ENCODE measurements at regions not wholly inside any gene's neighbourhood (a gene's known extent, or its start where the extent isn't known, plus 50 kb on each side); places are given as distances from the start of the nearest gene placed in this dataset.

DNA sequence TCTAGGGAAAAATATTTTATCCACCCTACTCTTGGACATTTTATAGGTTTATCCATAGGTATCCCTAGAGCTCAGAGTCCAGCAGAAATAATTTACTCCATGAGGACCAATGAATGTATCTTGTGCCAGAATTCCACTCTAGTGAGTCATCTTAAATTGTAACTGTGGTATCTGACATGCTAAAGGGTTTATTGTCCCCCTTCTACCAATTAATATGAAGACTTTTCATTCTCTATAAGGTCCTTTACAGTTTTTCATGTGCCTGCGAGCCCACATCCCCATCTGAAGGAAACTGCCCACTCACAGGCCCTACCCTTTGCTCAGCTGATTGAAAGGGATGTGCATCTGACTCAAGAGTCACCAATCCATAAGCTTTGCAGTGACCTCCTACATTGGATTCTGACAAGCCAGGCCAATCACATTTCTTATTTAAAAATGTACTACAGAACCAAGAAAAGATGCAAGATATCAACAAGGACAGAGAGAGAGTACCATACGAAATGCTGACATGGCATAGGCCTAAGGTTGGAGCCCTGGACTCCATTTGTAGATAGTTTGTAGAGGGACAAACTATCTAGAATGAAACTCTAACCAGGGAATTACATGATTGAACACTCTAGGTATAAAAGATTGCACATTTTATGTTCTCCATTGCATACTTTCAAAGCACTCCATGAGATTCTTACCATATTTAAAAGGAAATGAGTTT is 93.4 kb upstream of the DEFB112 start:
- no peak overlapping the region for H3K4me3 ChIP-seq (replicated peaks; ENCODE audit: low read depth, low read length)
- H3K36me3 ChIP-seq (ENCODE audit: control insufficient read depth, insufficient read depth, low read length): no peaks in the 10 kb centered on the region
- TF ChIP-seq, protein P1, sequence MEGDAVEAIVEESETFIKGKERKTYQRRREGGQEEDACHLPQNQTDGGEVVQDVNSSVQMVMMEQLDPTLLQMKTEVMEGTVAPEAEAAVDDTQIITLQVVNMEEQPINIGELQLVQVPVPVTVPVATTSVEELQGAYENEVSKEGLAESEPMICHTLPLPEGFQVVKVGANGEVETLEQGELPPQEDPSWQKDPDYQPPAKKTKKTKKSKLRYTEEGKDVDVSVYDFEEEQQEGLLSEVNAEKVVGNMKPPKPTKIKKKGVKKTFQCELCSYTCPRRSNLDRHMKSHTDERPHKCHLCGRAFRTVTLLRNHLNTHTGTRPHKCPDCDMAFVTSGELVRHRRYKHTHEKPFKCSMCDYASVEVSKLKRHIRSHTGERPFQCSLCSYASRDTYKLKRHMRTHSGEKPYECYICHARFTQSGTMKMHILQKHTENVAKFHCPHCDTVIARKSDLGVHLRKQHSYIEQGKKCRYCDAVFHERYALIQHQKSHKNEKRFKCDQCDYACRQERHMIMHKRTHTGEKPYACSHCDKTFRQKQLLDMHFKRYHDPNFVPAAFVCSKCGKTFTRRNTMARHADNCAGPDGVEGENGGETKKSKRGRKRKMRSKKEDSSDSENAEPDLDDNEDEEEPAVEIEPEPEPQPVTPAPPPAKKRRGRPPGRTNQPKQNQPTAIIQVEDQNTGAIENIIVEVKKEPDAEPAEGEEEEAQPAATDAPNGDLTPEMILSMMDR (IDR thresholded peaks at IDR 0.05; ENCODE audit: insufficient read depth, low read length, poor library complexity, severe bottlenecking): no peak
- H3K27me3 ChIP-seq (replicated peaks; ENCODE audit: control insufficient read depth, insufficient read depth, low read length): no peaks in the 10 kb centered on the region
- DNase-seq (ENCODE audit: extremely low read depth, insufficient read length): no peak

DNA sequence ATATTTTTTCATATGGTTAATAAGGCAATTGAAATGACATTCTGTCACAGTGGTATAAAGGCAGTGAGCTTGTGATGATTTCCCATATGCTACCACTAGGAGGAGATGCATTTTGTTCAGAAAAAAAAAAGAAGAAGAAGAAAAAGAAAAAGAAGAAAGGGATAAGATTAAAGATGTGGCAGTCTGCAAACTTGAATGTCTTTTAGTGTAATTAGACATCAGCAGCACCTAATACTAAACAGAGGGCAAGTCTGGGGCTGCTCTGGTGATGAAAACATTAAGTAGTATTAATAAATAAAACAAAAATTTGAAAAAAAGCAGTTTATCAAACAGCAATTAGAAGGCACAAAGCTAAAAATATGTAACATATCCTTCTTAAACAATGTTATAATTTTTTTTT is 95.4 kb upstream of the DEFB112 start:
- no peaks in the 10 kb centered on the region for H3K36me3 ChIP-seq (ENCODE audit: control insufficient read depth, insufficient read depth, low read length)
- TF ChIP-seq, protein P1 (IDR thresholded peaks at IDR 0.05; ENCODE audit: insufficient read depth, low read length, poor library complexity, severe bottlenecking): peak; percentile 44
- no peak overlapping the region for H3K4me3 ChIP-seq (replicated peaks; ENCODE audit: low read depth, low read length)
- DNase-seq (ENCODE audit: extremely low read depth, insufficient read length): no peak
- H3K27me3 ChIP-seq (replicated peaks; ENCODE audit: control insufficient read depth, insufficient read depth, low read length): no peaks in the 10 kb centered on the region

DNA sequence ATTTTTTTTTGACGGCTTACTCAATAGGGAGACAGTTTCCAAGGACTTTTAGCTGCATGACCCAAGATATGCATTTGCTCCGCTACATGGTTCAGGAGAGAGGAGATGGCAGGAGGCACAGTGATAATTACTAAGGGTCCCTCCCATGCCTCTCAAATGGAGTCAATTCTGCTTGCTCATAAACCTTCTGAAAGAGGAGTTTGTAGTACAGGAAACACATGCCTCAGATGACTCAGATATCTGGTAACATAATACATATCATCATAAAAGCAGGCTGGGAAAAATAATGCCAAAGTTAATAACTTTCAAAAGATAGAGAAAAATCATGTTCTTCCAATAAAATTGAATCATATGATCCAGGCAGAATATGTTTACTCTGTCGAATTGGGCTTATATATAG is 97.6 kb upstream of the DEFB112 start:
- H3K27me3 ChIP-seq (replicated peaks; ENCODE audit: control insufficient read depth, insufficient read depth, low read length): no peaks in the 10 kb centered on the region
- no peak for DNase-seq (ENCODE audit: extremely low read depth, insufficient read length)
- TF ChIP-seq, protein P1 (IDR thresholded peaks at IDR 0.05; ENCODE audit: insufficient read depth, low read length, poor library complexity, severe bottlenecking): no peak
- no peak overlapping the region for H3K4me3 ChIP-seq (replicated peaks; ENCODE audit: low read depth, low read length)
- no peaks in the 10 kb centered on the region for H3K36me3 ChIP-seq (ENCODE audit: control insufficient read depth, insufficient read depth, low read length)

DNA sequence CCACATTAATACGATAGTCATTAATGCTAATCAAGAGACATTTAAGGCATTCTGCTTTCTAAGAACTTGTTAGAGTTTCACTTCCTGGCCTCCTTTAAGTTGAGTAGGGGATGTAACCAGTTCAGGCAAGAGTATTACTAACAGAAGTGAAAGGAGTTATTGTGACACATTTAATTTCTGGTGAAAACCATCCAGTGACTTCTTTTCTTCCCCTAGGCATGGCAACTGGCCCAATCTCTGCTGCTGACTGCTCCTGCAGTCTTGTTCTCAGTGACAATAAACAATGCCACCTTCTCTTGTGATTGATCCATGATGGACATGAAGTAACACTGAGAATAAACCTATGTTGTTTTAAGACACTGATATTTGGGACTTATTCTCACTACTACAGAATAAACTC is 130.9 kb upstream of the DEFB112 start:
- no peak for DNase-seq (ENCODE audit: extremely low read depth, insufficient read length)
- TF ChIP-seq, protein P1 (IDR thresholded peaks at IDR 0.05; ENCODE audit: insufficient read depth, low read length, poor library complexity, severe bottlenecking): no peak
- no peaks in the 10 kb centered on the region for H3K27me3 ChIP-seq (replicated peaks; ENCODE audit: control insufficient read depth, insufficient read depth, low read length)
- H3K36me3 ChIP-seq (ENCODE audit: control insufficient read depth, insufficient read depth, low read length): no peaks in the 10 kb centered on the region
- no peak overlapping the region for H3K4me3 ChIP-seq (replicated peaks; ENCODE audit: low read depth, low read length)

DNA sequence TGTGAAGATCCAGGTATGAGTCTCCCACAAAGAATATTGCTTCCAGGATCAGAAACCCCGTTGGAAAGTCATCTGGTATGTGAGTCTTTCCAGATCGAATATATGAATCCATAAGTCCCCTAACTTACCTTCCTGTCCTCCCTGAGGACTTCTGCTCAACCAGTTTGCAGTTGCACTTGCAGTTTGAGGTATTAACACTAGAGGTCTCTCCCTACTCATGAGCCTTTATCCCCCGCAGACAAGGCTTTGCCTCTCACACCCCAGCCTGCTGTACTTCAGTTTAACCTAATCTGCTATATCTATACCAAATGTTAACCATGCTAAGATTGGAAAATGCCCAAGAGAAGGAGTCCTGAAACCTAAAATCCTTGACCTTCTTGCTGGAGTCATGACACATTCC is 135.3 kb upstream of the DEFB112 start:
- H3K4me3 ChIP-seq (replicated peaks; ENCODE audit: low read depth, low read length): no peak overlapping the region
- TF ChIP-seq, protein P1 (IDR thresholded peaks at IDR 0.05; ENCODE audit: insufficient read depth, low read length, poor library complexity, severe bottlenecking): peak; percentile 36
- no peaks in the 10 kb centered on the region for H3K27me3 ChIP-seq (replicated peaks; ENCODE audit: control insufficient read depth, insufficient read depth, low read length)
- no peak for DNase-seq (ENCODE audit: extremely low read depth, insufficient read length)
- no peaks in the 10 kb centered on the region for H3K36me3 ChIP-seq (ENCODE audit: control insufficient read depth, insufficient read depth, low read length)

All from GM06990 (cell line).